HG03135 (cell line): ENCODE measurements at regions not wholly inside any gene's neighbourhood (a gene's known extent, or its start where the extent isn't known, plus 50 kb on each side); places are given as distances from the start of the nearest gene placed in this dataset.
"Not testable (repeated sequence)": the region's sequence is repeated elsewhere in the genome, so short reads cannot be mapped to it uniquely, and the experiment has no call there.

Source experiments
- ATAC-seq: cut with Tn5 transposase; IDR thresholded peaks from one replicate; pipeline ENCODE4 v1.9.1; 2021; ENCODE audit warnings: mild to moderate bottlenecking, moderate library complexity; ENCODE audit not compliant: unreplicated experiment

- no peak for ATAC-seq
Measured at GRCh38 chr2:210376694-210377093, 61.7 kb upstream of the MYL1 start.

- ATAC-seq, result no peak
Measured at GRCh38 chr2:210370562-210370961, 55.6 kb upstream of the MYL1 start.

GRCh38 chr2:210366675-210367080, 51.7 kb upstream of the MYL1 start:
- peak; percentile 59 for ATAC-seq

- ATAC-seq, result not testable (repeated sequence)
Measured at GRCh38 chr2:210365475-210365874, 50.5 kb upstream of the MYL1 start.
